ENCODE measurements at regions not wholly inside any gene's neighbourhood (a gene's known extent, or its start where the extent isn't known, plus 50 kb on each side); places are given as distances from the start of the nearest gene placed in this dataset.
"Not testable (repeated sequence)": the region's sequence is repeated elsewhere in the genome, so short reads cannot be mapped to it uniquely, and the experiment has no call there.

- TF ChIP-seq CTCF (conservative IDR thresholded peaks at IDR 0.05; ENCODE audit: low read depth, low read length); EZH2 (IDR thresholded peaks at IDR 0.05; ENCODE audit: borderline replicate concordance, low read depth, low read length, poor library complexity, severe bottlenecking): not testable (repeated sequence)
Measured at GRCh38 chr7:39871610-39872009, 78.4 kb upstream of the CDK13 start.
